Keratinocyte (primary cell): ENCODE measurements at regions not wholly inside any gene's neighbourhood (a gene's known extent, or its start where the extent isn't known, plus 50 kb on each side); places are given as distances from the start of the nearest gene placed in this dataset.

ENCODE experiments used
- DNase-seq: peaks from one replicate; pipeline ENCODE4 v3.0.0-alpha.2; 2011; ENCODE audit warnings: low read depth, missing footprints, low spot score
- FAIRE-seq: peaks from 2 replicates; lab custom pipeline; 2011; peaks lifted over from hg19 to GRCh38; lab: Jason Lieb, UNC
- H2AFZ ChIP-seq: 2 replicates; pipeline ENCODE4 v1.6.0; 2012; ENCODE audit warnings: low read length, control low read depth, inconsistent platforms; ENCODE audit not compliant: control insufficient read depth
- H3K27ac ChIP-seq: 2 replicates; pipeline ENCODE4 v1.5.1; 2011; ENCODE audit warnings: low read length; ENCODE audit not compliant: control insufficient read depth, insufficient read depth
- H3K27me3 ChIP-seq: 3 replicates; pipeline ENCODE4 v1.6.0; 2011; ENCODE audit warnings: low read length; ENCODE audit not compliant: control insufficient read depth, insufficient read depth; ENCODE audit errors: extremely low read depth
- H3K36me3 ChIP-seq, 2 experiments: 2 replicates in 1 of 2; 3 replicates in 1 of 2; pipeline ENCODE4 v1.5.1; 2011; ENCODE audit warnings: low read length in 2 of 2, mild to moderate bottlenecking in 1 of 2; ENCODE audit not compliant: control insufficient read depth in 2 of 2, insufficient read depth in 2 of 2; ENCODE audit errors: extremely low read depth in 1 of 2
- H3K4me1 ChIP-seq: 3 replicates; pipeline ENCODE4 v1.5.1; 2011; ENCODE audit warnings: low read length; ENCODE audit not compliant: control insufficient read depth, insufficient read depth; ENCODE audit errors: extremely low read depth
- H3K4me2 ChIP-seq: 3 replicates; pipeline ENCODE4 v1.6.0; 2011; ENCODE audit warnings: low read depth, low read length; ENCODE audit not compliant: control insufficient read depth, insufficient read depth; ENCODE audit errors: extremely low read depth
- H3K4me3 ChIP-seq, 3 experiments: fragments of 200-600 bp in 1 of 3; sonication (generic) in 1 of 3; 2 replicates in 2 of 3; 3 replicates in 1 of 3; pipeline ENCODE4 v1.5.1; 2011 to 2016; ENCODE audit warnings: low read length in 3 of 3, mild to moderate bottlenecking in 3 of 3, control low read depth in 2 of 3, inconsistent platforms in 1 of 3, low read depth in 1 of 3, mixed read lengths in 1 of 3, mixed run types in 1 of 3, moderate library complexity in 1 of 3; ENCODE audit not compliant: control insufficient read depth in 2 of 3, insufficient read depth in 2 of 3; ENCODE audit errors: extremely low read depth in 1 of 3
- H3K79me2 ChIP-seq: 2 replicates; pipeline ENCODE4 v1.6.0; 2012; ENCODE audit warnings: low read length; ENCODE audit not compliant: control insufficient read depth, insufficient read depth
- H3K9ac ChIP-seq: 3 replicates; pipeline ENCODE4 v1.6.0; 2011; ENCODE audit warnings: low read length; ENCODE audit not compliant: control insufficient read depth, insufficient read depth; ENCODE audit errors: extremely low read depth
- H3K9me1 ChIP-seq: 3 replicates; pipeline ENCODE4 v1.6.0; 2011; ENCODE audit warnings: low read length; ENCODE audit not compliant: control insufficient read depth, insufficient read depth; ENCODE audit errors: extremely low read depth
- H3K9me3 ChIP-seq: 2 replicates; pipeline ENCODE4 v1.5.1; 2012; ENCODE audit warnings: low read depth, low read length; ENCODE audit not compliant: control insufficient read depth
- H4K20me1 ChIP-seq: 3 replicates; pipeline ENCODE4 v1.6.0; 2011; ENCODE audit warnings: low read length; ENCODE audit not compliant: control insufficient read depth, insufficient read depth; ENCODE audit errors: extremely low read depth
- CTCF ChIP-seq, 3 experiments: IDR thresholded peaks in 1 of 3; conservative IDR thresholded peaks in 1 of 3; optimal IDR thresholded peaks in 1 of 3; 2 replicates in 2 of 3; 3 replicates in 1 of 3; pipeline versions ENCODE3 to v1.5.1; 2011; ENCODE audit warnings: low read length in 3 of 3, mild to moderate bottlenecking in 3 of 3, moderate library complexity in 2 of 3, control low read depth in 1 of 3, inconsistent platforms in 1 of 3; ENCODE audit not compliant: insufficient read depth in 2 of 3; ENCODE audit errors: extremely low read depth in 1 of 3
- EZH2 ChIP-seq: IDR thresholded peaks from one replicate; pipeline ENCODE4 v1.6.1; 2012; ENCODE audit warnings: inconsistent platforms, mild to moderate bottlenecking, low read length, moderate library complexity
- dilution Hi-C: fragments of 300-500 bp; cut with MboI; formaldehyde crosslinking; loops from one replicate; pipeline ENCODE4 v1.7.0; 2020; ENCODE audit warnings: low sequenced_read_pairs; ENCODE audit not compliant: extremely low pct_ligation_motif_present

GRCh38 chr3:69647511-69648110 lies 91.7 kb upstream of the MITF start:
- FAIRE-seq: no peak
- DNase-seq: no peak
- Histone ChIP-seq H3K4me3 (no peak overlapping the region), H4K20me1 (no peaks in the 10 kb centered on the region), H3K4me1 (peaks cover 13% of the 10 kb centered on the region), H3K27ac (no peak overlapping the region), H3K9me3 (no peaks in the 10 kb centered on the region), H3K36me3 (no peaks in the 10 kb centered on the region), H3K27me3 (no peaks in the 10 kb centered on the region), H3K79me2 (no peaks in the 10 kb centered on the region), H3K9ac (no peak overlapping the region), H2AFZ (no peak overlapping the region), H3K4me2 (no peak overlapping the region), H3K9me1 (no peaks in the 10 kb centered on the region)
- dilution Hi-C loops: no loop called here
- TF ChIP-seq EZH2 (no peak), CTCF (optimal IDR thresholded peaks at IDR 0.05 in 1 of 3, IDR thresholded peaks at IDR 0.05 in 1 of 3, conservative IDR thresholded peaks at IDR 0.05 in 1 of 3; ENCODE audit: extremely low read depth in 1 of 3, insufficient read depth in 2 of 3, low read length in 3 of 3) (no peak)

- Histone ChIP-seq H3K9me1 (no peaks in the 10 kb centered on the region), H3K27me3 (no peaks in the 10 kb centered on the region)
Measured at GRCh38 chr3:69647081-69647480, 92.2 kb upstream of the MITF start.

More at GRCh38 chr3:69647081-69647480, 92.2 kb upstream of the MITF start:
- H3K79me2 ChIP-seq: no peaks in the 10 kb centered on the region
- H3K4me1 ChIP-seq: peaks cover 13% of the 10 kb centered on the region
- H3K27ac ChIP-seq: no peak overlapping the region
- no peak overlapping the region for H3K4me3 ChIP-seq
- no peak for DNase-seq
- H3K36me3 ChIP-seq: no peaks in the 10 kb centered on the region
- H3K9ac ChIP-seq: no peak overlapping the region
- no peak for TF ChIP-seq CTCF (optimal IDR thresholded peaks at IDR 0.05 in 1 of 3, IDR thresholded peaks at IDR 0.05 in 1 of 3, conservative IDR thresholded peaks at IDR 0.05 in 1 of 3; ENCODE audit: extremely low read depth in 1 of 3, insufficient read depth in 2 of 3, low read length in 3 of 3)
- TF ChIP-seq EZH2: no peak
- H3K4me2 ChIP-seq: no peak overlapping the region
- FAIRE-seq: no peak
- no peaks in the 10 kb centered on the region for H3K9me3 ChIP-seq
- H4K20me1 ChIP-seq: no peaks in the 10 kb centered on the region
- H2AFZ ChIP-seq: no peak overlapping the region
- dilution Hi-C loops: no loop called here
